ENCODE measurements at regions not wholly inside any gene's neighbourhood (a gene's known extent, or its start where the extent isn't known, plus 50 kb on each side); places are given as distances from the start of the nearest gene placed in this dataset.

- H3K27ac ChIP-seq: no peak overlapping the region
- no peaks in the 10 kb centered on the region for H3K9me3 ChIP-seq
- TF ChIP-seq CTCF (IDR thresholded peaks at IDR 0.05): no peak
- TF ChIP-seq POLR2A (IDR thresholded peaks at IDR 0.05): no peak
- H3K27me3 ChIP-seq: no peaks in the 10 kb centered on the region
- H3K4me1 ChIP-seq: no peaks in the 10 kb centered on the region
- 89 to 91% methylated on average over 9 of the region's 9 CpGs for WGBS, 2 donors
- no peaks in the 10 kb centered on the region for H3K36me3 ChIP-seq
- no peak for DNase-seq
- H3K4me3 ChIP-seq (replicated peaks in 1 of 3): no peak overlapping the region
- intact Hi-C loops (cut with DNase I): no loop called here
Observed at GRCh38 chr6:119814609-119815400, 465.2 kb upstream of the MAN1A1 start.

GRCh38 chr6:119802464-119802863, 452.9 kb upstream of the MAN1A1 start:
- Histone ChIP-seq H3K27ac (no peak overlapping the region), H3K4me3 (replicated peaks in 1 of 3) (no peak overlapping the region), H3K4me1 (peaks cover 0 to 12% of the 10 kb centered on the region in 2 donors), H3K27me3 (no peaks in the 10 kb centered on the region), H3K36me3 (no peaks in the 10 kb centered on the region), H3K9me3 (no peaks in the 10 kb centered on the region)
- WGBS, 2 donors: 81 to 82% methylated on average over 3 of the region's 3 CpGs
- no peak for DNase-seq
- intact Hi-C loops (cut with DNase I): no loop called here
- TF ChIP-seq POLR2A (IDR thresholded peaks at IDR 0.05): no peak
- no peak for TF ChIP-seq CTCF (IDR thresholded peaks at IDR 0.05)

- H3K4me3 ChIP-seq (replicated peaks in 1 of 3): no peak overlapping the region
- peaks cover 0 to 12% of the 10 kb centered on the region in 2 donors for H3K4me1 ChIP-seq
- DNase-seq: no peak
- H3K36me3 ChIP-seq: no peaks in the 10 kb centered on the region
- H3K27ac ChIP-seq: no peak overlapping the region
- intact Hi-C loops (cut with DNase I): no loop called here
- 46 to 54% methylated on average over 4 of the region's 4 CpGs for WGBS, 2 donors
- no peaks in the 10 kb centered on the region for H3K9me3 ChIP-seq
- H3K27me3 ChIP-seq: no peaks in the 10 kb centered on the region
- no peak for TF ChIP-seq CTCF (IDR thresholded peaks at IDR 0.05)
- no peak for TF ChIP-seq POLR2A (IDR thresholded peaks at IDR 0.05)
Observed at GRCh38 chr6:119801056-119801455, 451.5 kb upstream of the MAN1A1 start.

GRCh38 chr6:119800526-119800925, 451.0 kb upstream of the MAN1A1 start:
- Histone ChIP-seq H3K36me3 (no peaks in the 10 kb centered on the region), H3K27ac (no peak overlapping the region), H3K27me3 (no peaks in the 10 kb centered on the region), H3K4me3 (replicated peaks in 1 of 3) (no peak overlapping the region), H3K9me3 (no peaks in the 10 kb centered on the region), H3K4me1 (peaks cover 0 to 12% of the 10 kb centered on the region in 2 donors)
- intact Hi-C loops (cut with DNase I): no loop called here
- DNase-seq: no peak
- TF ChIP-seq POLR2A (IDR thresholded peaks at IDR 0.05) (no peak), CTCF (IDR thresholded peaks at IDR 0.05) (no peak)

- WGBS, 2 donors: 66 to 67% methylated on average over 5 of the region's 5 CpGs
- Histone ChIP-seq H3K27ac (no peak overlapping the region), H3K4me3 (replicated peaks in 1 of 3) (no peak overlapping the region), H3K4me1 (peaks cover 0 to 12% of the 10 kb centered on the region in 2 donors), H3K36me3 (no peaks in the 10 kb centered on the region), H3K27me3 (no peaks in the 10 kb centered on the region), H3K9me3 (no peaks in the 10 kb centered on the region)
- DNase-seq: no peak
- TF ChIP-seq CTCF (IDR thresholded peaks at IDR 0.05) (no peak), POLR2A (IDR thresholded peaks at IDR 0.05) (no peak)
- intact Hi-C loops (cut with DNase I): no loop called here
Observed at GRCh38 chr6:119799596-119800509, 450.3 kb upstream of the MAN1A1 start.
